Suppressor macrophage (primary cell): ENCODE measurements at regions not wholly inside any gene's neighbourhood (a gene's known extent, or its start where the extent isn't known, plus 50 kb on each side); places are given as distances from the start of the nearest gene placed in this dataset.

Experiments
- DNase-seq, 4 experiments: peaks; one replicate each; pipeline ENCODE4 v3.0.0-alpha.2; 2020 to 2022

DNA sequence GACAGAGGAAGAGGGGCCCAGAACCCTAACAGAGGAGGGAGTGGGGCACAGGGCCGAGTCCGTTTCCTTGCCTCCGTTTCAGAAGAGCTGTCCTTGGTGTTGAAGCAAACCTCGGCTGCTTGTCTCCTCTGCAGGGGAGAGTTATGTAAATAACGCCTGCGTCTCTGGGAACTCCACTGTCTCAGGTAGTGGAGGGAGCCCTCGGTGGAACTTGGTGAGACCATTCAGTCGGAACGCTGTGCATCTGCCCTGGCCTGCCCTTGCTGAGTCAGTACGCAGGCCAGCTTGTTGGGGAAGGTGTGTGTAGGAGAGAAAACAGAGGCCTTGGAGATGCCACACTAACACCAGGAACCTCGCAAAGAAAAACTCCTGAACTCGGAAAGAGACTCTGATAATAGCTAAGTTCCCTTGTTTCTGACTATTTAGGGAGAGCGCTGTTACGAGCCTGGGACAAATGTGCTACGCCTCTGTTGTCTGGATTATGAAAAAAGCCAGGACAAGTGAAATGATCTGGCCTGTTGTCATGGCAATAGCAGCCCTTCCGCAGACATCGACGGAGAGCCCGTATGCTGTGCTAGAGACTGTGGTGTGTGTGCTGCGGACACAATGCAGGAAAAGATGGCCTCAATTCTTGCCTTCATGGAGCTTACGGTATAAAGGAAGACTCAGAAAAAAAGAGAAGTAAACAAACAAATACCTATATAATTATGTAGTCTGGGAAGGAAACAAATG is 94.6 kb upstream of the AKT3 start:
- no peak for DNase-seq

DNA sequence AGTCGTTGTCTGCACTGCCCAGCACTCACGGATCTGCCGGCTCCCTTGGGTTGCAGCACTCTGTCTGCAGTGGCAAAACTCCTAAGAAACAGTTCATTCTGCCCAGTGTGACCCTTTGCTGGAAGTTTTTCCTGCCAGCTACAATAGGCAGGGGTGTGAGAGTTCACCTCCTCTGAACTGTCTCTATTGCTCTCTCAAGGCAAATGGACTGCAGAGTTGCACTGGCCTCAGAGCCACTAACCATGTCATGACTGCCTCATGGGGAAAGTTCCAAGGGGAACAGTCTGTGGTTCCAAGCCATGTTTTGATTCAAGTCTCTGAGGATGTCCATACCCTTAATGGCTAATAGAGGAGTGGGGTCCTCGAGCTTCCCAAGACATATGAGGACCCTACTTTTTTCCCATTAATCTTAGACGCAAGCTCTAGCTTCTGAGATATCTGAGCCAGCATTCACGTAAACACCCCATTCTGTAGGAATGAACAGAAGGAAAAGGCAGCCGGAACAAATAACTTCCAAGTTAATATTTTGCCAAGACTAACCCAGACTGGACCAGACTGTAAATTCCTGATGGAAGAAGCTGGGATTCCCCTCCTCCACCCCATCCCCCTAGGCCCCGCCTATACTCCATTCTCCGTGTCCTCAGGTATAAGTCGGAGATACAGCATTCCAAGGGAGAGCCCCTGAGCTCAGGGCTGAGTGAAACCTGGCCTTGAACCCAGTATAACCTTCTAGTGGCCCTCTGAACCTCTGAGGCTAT is 93.8 kb upstream of the AKT3 start:
- DNase-seq, result no peak

DNA sequence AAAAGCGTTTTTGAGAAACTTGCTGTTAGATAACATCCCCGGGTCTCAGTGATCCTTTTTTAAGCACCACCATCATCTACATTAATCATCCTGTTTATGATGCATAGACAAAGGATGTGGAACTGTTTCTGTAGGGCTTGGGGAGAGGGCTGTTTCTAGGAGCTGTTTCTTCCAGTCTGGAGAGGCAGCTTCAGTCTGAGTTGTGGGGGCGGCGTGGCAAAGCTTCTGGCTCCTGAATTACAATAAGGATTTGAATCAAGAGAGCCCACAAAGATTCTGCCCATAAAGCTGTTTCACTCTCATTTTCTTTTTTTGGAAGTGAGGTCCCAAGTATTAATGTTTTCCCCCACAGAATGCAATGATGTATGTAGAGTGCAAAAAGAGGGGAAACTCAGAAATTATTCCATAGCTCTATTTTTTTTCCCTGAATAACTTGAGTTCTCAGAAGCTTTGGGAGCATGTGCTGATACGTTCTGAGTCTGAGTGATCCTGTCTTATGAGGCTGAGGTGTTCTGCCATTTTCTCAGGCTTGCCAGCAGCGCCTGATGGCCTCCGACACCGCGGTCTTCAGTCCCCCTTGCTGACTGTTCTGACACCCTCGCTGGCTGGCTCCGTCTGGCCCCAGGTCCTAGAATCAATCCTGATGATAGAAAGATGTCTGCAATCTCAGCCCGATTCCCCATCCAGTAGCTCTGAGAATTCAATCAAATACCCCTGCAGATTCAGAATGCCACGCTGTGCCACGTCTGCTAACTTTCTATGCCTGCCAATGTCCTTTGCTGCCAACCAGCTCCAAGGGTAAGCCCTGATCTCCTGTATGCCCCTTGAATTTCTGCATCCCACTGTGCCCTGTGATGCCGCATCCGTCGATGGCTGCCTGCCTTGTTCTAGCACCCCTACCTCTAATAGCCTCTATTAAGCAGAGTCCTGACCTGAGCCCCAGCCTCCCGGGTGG is 92.4 kb upstream of the AKT3 start:
- DNase-seq, result no peak

DNA sequence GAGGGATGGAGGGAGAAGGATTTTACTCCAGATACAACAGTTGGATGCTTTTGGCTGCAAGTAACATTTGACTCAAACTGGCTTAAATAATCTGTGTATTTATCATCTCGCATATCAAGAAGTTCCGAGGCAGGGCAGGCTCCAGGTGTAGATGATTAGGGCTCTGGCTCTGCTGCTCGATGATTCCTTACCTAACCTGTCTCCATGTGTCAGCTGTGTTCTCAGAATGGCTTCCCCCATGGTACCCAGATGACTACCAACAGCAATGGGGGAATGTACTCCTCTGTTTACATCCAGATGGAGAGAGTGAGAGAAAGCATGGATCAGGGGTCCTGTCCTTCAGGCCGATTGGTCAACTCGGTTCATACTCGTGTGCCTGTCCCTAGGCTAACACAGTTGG is 90.4 kb upstream of the AKT3 start:
- DNase-seq, result no peak

DNA sequence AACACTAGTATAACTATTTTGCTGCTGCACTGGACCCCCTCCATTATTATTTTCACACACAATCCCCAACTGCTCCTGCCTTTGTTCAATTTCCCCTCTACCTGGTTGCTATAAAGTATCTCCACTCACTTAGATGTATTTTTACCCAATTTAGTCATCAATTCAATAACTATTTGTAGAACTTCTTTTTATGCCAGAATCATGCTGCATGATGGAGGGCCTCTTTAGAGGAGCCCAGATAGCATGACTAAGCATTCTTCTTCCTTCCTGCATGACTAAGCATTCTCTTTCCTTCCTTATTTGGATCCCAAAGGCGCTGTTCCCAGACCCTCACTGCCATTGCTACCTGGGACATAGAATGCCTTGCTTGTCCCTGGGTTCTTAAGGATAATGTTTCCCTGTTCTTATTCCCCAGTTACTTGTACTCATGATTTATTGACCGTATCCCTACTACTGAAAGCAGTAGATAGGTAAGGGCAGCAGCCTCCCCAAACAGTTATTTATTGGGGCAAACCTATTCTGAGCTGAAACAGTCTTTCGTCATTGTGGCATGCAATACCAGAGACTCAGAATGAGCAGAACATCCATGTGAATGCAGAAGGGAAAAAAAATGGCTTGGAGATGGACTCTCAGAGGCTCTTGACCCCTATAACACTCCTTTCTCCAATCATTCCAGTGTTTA is 89.3 kb upstream of the AKT3 start:
- DNase-seq, result peak in 2 of 4 experiments; percentile 24 to 31

DNA sequence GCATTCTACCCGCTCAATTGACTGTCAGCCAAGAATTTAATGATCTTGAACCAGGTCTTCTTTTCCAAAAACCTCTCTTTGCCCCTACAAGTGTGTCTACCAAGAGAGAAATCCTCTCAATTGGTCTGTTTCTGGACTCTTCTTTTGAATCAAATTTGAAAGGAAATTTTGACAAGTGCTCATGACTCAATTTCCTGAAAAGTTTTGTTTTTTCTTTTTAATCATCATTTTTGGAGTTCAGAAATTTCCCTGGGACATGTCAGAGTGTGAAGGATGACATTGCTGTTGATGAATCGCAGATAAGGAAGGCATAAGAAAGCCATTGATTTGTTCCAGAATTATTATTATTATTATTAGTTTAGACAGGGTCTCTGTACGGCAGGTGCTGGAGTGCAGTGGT is 88.2 kb upstream of the AKT3 start:
- DNase-seq, result no peak

DNA sequence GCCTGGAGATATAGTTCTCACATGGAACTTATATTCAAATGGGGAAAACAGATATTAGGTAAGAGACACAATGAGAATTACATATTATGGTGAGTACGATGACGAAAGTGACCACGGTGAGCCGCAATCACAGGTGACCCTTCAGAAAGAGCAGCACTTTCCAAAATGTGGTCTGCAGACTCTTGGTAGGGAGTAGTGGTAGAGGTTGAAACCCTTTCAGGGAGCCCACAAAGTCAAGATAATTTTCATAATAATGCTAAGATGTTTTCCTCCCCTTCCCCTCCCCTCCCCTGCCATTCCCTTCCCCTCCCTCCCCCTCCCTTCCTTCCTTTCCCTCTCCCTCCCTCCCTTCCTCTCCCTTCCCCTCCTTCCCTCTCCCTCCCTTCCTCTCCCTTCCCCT is 83.5 kb upstream of the AKT3 start:
- no peak for DNase-seq

DNA sequence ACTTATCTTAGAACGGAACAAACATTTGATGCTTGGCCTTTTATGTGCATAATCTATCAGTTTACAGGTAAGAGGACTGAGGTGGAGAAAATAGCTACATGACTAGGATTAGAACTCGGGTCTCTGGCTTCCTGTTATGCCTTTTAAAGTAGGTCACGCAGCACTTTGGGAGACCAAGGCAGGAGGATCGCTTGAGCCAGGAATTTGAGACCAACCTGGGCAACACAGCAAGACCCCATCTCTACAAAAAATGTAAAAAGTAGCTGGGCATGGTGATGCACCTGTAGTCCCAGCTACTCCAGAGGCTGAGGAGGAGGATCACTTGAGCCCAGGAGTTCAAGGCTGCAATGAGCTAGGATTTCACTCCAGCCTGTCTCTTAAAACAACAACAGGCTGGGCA is 81.9 kb upstream of the AKT3 start:
- DNase-seq, result no peak

DNA sequence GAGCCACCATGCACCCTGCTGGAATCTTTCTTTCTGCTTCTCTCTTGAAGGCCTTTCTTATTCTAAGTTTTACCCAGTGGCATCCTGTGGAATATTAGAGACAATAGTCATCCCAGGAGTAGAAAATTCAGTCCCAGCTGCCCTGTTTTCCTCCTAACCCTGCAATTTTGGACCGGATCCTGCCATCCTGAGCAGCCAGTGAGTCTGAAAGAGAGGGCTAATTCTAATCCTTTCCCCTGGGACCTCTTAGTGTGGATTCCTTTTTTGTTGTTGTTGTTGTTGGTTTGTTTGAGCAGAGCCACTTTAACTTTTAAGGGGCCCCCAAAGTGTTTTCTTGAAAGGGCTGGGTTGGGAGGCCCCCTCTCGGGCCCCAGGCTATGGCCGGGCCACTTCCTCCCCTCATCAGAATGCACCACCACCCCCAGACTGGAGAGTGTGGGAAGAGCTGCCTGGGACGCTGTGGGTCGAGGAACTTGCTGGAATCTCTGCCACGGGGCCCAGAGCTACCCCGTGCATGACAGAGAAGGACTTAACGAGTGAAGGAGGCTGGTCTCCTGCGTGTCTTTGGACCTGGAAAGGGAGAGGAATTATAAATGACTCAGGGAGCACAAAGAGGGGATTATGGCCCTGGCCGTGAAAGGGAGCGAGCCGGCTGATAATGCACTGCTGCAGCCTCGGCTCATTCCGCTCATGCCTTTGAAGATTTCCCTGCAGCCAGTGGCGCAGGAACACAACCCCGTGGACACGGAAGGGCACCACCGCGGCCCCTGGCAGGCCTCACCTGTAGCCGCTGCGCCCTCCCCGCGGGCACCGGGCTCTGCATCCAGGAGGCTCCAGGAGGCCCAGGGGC is 81.0 kb upstream of the AKT3 start:
- peak in 1 of 4 experiments; percentile 15 for DNase-seq

DNA sequence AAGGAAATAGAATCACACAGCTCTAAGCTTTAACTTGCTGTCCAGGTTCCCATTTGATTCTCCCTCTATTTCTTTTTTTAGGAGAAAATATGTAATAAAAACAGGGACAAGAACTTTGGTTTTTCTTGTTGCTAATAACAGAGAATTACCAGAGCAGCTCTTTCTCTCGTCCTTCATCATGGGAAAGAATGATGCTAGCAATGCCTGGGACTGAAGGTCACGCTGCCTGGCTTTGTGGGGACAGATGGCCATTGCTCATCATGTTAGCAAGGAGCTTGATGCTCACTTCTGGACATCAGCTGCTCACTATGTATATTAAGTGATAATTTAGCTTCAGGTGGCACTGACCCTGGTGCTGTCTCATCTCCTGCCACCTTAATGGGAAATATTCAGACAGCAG is 77.3 kb upstream of the AKT3 start:
- DNase-seq, result no peak

DNA sequence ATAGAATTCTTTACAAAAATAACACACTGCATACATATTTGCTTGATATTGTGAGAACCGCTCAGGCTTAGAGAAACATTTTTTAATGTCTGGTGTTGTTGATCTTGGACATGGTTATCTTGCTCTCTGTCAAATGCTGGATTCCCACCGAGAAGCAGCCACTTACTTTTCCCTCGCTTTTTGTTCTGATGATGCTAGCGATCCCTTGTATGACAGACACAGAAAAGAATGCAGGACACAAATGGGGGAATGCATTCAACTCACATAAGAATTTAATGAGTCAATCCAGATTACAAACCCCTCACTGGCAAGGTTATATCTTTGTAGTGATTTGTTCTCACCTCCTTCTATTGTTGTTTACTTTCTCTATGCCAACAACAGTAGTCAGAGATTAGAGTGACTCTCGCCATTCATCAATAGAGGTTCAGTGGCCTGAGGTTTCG is 76.8 kb upstream of the AKT3 start:
- no peak for DNase-seq

DNA sequence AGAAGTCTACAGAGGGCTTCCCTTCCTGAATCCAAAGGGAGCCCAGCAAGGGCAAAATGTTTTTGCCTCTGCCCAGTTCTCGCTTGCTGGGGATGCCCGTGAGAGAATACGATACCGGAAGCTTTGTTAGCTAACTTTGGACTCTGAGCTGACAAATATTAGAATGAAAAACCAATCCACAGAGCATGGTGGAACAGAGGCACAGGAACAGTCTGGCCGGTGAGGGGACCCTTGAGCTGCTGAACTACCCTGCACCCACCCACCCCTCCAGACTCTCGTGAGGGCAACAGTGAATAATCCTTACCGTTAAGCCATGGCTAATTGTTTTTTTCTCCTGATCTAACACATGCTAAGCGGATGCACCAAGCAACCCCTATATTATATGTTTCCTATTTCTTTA is 76.3 kb upstream of the AKT3 start:
- DNase-seq, result no peak

DNA sequence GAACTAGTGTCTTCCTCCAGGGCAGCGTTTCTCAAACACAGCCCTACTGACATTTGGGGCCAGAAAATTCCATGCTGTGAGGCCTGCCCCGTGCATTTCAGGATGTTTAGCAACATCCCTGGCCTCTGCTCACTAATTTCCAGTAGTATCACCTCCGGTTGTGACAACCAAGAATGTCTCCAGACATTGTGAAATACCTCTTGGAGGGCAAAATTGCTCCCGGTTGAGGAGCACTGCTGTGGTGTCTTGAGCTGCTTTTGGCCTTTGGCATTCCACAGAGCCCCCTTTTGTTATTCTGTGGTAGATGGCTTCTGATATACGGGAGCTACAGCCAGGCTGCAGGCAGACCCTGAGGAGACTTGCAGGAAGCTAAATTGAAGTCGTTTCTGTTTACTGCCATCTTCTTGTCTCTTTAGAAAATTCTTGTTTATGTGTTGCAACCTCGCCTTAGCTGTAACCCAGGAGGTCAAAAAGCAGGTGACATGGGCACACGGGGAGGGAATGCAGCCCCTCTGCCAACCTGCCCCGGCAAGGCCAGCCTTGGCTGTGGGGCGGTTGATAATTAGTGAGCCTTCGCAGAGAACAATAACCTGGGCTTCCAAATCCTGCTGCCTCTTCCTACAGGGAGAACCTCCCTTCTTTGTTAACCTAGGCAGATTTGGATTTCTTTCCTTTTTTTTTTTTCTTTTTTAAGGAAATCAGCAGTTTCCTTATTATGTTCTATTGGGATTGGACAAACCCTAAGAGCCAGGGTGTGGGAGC is 74.7 kb upstream of the AKT3 start:
- DNase-seq, result no peak

DNA sequence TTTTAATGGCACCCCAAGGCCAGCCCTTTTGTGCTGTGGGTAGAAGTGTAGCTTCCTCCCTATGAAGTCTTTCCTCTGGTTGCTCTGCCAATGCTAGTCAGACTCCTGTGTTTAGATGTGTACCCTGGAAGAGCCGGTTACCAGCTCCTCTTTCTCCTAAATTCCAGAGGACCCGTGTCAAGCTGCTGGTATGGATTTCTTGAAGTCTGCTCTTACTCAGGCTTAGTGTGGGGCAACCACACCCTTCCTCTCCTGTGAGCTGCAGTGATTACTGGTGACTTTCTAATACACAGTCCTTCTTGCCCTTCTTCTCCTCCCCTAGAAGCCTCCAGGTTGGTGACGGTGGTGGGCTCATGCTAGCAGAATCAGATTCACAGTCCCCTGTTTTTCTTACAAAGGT is 74.1 kb upstream of the AKT3 start:
- DNase-seq, result no peak

DNA sequence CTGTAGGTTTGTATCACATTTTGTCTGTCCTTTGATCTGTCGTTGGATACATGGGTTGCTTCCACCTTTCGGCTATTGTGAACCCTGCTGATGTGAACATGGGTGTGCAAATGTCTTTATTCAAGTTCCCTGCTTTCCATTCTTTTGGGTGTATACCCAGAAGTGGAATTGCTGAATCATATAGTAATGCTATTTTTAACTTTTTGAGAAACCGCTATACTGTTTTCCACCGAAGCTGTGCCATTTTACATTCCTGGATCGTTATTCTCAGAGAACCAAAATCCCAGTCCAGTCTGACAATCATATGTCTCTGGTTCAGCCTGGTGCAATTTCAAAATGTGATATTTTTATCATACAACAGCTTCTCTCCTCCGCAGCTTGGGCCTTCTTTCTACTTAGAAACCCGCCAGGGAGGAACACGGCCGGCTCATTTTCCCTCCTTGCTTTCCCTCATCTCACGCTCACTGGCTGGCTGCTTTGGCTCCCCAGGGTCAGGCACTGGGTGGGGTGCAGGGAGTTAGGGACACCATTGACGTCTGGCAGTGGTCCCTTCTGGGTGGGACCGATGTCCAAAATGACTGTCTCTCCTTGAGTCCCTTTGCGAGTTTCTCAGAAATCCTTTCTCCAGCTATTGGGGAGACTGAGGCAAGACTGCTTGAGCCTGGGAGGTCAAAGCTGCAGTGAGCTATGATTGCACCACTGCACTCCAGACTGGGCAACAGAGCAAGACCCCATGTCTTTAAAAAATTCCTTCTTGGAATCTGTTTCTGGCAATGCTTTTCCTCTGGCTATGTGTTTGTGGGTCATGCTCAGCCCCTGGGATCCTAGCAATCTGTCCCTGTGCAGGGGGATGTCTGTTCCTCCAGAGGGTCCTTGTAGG is 73.5 kb upstream of the AKT3 start:
- DNase-seq, result no peak

DNA sequence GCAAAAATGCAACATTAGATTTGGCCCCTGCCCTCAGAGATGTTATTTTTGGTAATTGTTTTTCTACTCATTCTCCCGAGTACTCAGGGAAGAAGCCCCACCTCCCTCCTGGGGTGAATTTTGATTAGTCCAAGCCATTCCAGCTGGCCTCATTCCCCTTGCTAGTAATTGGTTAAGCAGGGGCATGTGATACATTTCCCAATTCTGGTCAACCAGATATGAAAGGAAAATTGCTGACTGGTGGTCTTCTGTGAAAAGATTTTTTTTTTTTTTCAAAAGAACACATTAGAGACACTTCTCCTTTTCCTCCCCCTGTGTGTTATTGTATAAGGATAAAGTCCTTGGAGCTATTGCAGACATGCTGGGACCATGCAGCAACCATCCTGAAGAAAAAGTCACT is 71.1 kb upstream of the AKT3 start:
- peak; percentile 31 to 66 (median 51) for DNase-seq

DNA sequence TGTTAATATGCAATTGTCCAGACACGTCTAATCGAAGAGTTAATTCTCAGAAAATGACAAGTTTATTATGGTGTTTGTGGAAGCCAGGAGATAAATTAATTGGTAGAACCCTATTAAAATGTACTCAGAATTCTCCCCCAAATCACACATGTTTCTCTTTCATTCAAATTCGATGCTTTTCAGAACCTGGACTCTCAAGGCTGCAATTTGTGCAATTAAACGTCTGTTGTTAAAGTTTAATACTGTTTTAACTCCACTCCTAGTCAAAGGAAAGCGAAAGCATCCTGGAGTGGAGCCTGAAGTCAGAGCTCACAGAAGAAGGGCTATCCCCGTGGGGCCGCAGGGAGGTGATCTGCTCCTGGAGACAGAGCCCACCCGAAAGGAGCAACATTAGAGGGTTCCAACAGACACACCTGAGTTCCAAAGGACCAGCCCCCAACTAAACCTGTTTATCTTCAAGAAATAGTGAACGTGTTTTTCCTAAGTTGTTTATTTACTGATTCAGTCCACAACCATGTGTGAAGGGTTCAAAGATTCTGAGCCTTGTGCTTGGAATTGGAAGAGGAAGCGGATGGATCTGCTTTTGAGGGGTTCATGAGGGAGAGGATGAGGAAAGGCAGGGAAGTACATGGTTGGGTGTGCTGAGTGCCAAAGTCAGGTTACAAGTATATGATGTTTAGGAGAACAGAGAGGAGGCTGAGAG is 68.0 kb upstream of the AKT3 start:
- no peak for DNase-seq

DNA sequence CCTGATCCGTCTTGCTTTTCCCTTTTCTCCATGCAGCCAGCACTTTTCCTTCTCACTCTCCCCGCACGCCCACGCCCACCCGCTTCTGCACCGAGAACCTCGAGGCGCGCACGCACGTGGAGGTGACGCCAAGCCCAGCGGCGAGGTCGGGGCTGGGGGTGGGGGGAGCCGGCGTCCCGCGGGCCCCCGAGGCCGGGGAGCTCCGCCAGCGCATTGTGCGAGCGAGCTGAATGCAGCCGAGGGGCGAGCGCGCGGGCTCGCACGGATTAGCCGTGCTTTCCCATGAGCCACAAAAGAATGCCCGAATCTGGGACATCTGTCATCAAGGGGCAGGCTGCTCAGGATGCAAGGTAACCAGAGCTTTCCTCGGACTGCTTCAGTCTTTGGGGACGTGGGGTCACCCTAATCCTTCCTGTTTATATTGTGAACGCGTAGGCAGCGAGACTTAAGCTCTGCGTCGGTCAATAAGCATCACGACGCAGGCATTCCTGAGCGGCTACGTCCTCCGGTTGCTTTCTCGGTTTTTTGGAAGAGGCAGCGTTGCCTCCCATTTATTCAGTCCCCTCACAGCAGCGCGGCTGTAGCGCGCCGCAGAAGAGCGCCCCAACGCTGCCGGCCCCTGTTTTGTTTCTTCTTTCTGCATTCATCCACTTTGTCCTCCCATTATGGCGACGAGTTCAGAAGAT is 67.3 kb upstream of the AKT3 start:
- DNase-seq, result peak; percentile 34 to 74 (median 58)
